Frontal cortex (tissue), 3 donors: ENCODE measurements at regions not wholly inside any gene's neighbourhood (a gene's known extent, or its start where the extent isn't known, plus 50 kb on each side); places are given as distances from the start of the nearest gene placed in this dataset.

Experiments
- DNase-seq, 2 donors: peaks; one replicate each; pipeline ENCODE4 v3.0.0; 2012; ENCODE audit warnings: low spot score in 2 of 2
- FAIRE-seq: peaks from 2 replicates; lab custom pipeline; 2012; peaks lifted over from hg19 to GRCh38; lab: Jason Lieb, UNC
- donor health status: control.
- donor health status: control.
- donor health status: control.

DNA sequence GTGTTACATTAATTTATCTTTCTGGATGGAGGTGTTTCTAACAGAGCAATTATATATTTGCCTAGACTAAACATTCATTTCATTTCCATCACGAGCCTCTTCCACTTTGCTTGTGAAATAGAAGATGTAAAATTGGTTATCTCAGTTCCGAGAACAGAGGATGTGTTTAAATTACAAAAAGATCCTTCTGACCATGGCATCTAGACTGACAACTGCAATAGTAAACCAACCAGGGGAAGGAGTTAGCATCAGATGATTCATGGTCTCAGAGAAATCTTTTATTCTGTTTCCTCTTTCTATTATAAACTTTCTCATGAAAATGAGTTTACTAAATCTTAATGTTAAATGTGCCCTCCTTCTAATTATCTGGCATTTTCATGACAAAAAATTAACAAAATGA lies 149.8 kb upstream of the WDR11 start:
- FAIRE-seq (no peak), DNase-seq (no peak)

DNA sequence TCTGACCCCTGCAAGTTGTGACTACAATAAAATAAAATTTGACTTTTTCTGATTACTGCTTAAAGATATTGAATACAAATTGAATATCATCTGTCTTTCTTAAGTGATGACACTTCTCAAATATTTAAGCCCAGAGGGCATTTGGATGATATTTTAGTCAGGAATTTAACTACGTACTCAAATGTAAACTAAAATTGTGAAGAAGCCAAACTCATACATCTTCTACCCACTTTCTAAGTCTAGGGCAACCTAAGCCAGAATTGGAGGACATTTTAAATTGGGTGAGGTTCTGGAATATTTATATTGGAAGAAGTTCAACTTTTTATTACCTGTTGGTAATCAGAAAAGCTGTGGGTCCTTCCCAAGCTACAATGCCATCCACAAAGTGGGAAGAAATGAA lies 149.1 kb upstream of the WDR11 start:
- DNase-seq (no peak), FAIRE-seq (no peak)

DNA sequence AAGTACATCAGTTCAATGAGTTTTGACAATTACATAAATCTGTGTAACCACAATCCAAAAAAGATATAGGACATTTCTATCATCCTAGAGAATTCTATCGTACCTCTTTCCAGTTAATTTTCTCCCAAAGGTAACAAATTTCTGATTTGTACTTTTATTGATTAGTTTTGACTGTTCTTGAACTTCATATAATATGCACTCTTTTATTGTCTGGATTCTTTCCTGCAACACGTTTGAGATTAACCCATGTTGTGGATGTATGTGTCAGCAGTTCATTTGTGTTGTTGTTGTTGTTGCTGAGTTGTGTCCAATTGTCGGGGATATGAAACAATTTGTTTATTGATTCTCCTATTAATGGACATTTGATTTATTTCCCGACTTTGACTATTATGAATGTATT lies 145.9 kb upstream of the WDR11 start:
- DNase-seq, result no peak
- no peak for FAIRE-seq

DNA sequence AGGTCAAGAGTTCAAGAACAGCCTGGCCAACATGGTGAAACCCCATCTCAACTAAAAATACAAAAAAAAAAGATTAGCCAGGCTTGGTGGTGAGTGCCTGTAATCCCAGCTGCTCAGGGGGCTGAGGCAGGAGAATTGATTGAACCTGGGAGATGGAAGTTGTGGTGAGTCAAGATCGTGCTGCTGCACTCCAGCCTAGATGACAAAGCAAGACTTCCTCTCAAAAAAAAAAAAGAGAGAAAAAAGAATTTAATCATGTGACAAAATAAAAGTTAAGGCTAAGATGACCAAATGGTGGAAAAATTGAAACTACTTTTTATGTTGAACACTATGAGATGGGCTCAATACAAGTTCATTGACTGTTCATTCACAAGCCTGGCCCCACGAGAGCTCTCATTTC lies 141.1 kb upstream of the WDR11 start:
- FAIRE-seq (no peak), DNase-seq (no peak)

DNA sequence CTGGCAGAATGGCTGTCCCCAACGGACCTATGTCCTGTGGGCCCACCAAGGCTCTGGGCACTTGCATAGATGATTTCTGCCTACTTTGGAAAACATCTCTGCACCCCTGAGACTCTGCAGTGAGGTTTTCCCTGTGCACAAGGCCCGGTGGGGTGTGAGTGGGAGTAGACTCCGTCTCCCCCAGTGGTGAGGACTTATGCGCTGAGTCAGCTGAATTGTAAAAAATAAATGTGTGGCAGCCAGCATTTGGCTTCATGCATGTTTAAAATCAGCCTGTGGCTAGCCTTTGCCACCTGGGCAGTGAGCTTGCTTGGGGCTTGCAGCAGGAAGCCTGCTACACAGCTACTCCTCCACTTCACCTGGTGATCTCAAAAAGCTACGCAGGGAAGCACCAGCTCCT lies 139.3 kb upstream of the WDR11 start:
- DNase-seq, result no peak
- no peak for FAIRE-seq

DNA sequence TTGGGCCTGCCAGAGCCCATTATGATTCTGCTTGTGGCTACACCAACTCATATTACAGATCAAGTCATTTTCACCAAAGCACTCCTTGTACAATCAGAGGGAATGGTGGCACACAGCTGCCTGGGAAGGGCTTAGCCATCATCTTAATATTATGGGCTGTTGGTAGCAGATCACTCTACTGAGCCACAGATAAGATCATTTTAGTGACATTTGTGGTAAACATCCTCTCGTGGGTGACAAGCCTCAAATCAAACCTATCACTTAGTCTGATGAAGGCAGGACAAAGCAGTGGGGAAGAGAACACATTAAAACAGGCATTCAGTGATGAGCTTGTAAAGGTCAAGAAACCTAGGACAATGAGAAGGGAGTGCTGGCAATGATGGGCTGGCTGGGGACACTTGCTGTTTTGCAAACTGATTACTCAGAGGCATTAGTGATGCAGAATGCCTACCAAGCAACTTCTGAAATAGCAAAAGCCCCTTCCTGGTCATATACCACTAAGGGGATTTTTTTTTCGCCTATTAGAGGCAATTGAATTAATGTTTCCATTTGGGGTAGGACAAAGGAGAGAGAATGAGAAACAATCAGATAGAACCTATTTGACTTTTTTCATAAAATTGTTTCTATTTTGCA lies 137.5 kb upstream of the WDR11 start:
- DNase-seq, result no peak
- FAIRE-seq, result no peak

DNA sequence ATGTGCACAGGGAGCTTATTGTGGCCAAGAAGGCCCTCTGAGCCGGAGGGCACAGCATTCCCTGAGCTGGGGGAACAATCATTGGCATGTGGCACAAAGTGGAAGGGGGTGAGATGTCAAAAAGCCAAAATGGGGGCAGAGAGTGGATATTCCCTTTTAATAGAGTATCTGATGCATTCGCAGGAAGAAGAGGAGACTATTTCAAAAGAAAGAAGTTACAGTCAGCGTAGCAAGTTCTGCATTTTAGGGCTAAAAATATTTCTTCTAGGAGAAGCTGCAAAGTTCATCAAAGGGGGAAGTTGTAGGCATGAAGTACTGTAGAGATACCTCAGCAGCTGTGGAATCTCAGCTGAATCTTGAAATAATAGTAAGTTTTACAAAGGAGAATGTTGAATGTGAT lies 136.0 kb upstream of the WDR11 start:
- FAIRE-seq, result no peak
- DNase-seq, result no peak

DNA sequence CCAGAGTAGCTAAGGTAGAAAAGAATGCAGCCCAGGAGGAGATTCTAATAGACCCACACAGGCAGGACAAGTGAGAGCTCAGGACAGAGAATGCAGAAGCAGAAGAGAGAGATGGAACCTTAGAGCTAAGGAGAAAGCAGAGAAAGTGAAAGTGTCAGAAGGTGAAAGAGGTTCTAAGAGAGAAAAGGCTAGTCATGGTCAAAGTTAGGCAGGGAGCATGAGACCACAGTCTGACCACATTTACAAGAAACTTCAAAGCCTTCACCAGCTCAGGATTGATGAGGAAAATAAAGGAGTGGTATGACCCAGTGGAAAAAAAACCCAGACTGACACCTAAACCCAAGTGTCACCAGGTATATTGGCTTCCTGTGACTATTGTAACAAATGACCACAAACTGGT lies 131.8 kb upstream of the WDR11 start:
- DNase-seq, result no peak
- no peak for FAIRE-seq

DNA sequence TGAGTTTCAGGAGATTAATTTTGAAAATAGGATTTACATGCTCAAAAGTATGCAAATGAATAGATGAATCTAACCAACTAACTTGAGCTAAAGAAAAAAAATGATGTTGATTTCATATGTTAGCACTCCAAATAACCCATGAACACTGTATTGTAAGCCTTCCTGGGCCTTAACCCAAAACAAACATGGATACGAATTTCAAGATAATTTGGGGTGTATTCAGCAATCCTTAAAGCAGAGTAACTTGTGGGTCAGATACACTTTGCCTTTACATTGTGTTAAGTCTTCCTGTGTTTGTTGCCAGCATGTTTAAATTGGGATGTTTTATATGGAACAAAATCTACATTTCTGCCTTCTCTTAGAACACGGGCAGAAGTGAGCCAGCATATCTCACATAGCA lies 124.2 kb upstream of the WDR11 start:
- FAIRE-seq (no peak), DNase-seq (no peak)

DNA sequence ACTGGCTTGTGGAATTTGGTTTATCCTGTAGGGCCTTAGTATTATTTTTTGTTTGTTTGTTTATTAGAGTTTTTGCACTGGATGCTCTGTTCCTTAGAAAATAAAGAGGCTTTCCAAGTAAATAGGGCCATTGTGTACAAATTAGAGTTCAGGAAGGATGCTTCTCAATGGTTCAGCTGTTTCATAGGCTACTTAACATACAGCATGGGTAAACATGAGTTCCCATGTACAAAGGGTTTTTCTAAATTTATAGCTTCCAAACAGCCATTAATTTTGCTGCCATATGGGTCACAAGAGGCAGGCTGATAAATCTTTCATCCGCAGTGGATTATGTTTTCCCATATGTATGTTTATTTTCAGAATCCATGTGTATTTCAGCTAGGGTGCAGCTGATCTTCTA lies 121.6 kb upstream of the WDR11 start:
- FAIRE-seq (no peak), DNase-seq (no peak)

DNA sequence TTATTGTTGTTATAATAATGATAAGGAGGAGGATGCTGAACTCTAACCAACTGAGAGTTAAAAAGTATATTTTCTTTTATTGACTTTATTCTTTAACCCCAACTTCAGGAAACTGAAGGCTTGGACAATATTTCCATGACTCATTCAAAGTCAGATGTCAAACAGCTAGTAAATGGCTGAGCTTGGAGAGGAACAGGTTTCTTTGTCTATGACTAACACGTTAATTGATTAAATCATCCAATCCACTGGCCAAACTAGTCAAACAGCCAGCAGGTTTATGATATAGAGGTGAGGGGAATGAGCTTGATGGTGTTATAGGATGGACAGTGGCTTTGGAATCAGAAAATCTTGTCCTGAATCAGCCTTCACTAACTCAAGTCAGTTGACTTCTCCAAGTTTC lies 119.1 kb upstream of the WDR11 start:
- FAIRE-seq, result no peak
- no peak for DNase-seq

DNA sequence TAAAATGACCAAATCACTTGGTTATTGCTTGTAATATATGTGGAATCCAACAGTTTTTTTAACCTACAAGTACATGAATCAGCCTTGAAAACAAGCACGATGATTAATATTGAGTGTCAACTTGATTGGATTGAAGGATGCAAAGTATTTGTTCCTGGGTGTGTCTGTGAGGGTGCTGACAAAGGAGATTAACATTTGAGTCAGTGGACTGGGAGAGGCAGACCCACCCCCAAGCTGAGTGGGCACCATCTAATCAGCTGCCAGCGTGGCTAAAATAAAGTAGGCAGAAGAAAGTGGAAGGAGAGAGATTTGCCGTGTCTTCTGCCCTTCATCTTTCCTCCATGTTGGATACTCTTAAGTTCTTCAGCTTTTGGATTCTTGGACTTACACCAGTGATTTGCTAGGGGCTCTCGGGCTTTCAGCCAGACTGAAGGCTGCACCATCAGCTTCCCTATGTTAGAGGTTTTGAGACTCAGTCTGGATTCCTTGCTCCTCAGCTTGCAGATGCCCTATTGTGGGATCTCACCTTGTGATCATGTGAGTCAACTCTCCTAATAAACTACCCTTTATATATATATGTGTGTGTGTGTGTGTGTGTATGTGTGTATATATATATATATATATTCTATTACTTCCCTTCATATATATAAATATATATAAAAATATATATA lies 118.4 kb upstream of the WDR11 start:
- DNase-seq, result no peak
- no peak for FAIRE-seq

DNA sequence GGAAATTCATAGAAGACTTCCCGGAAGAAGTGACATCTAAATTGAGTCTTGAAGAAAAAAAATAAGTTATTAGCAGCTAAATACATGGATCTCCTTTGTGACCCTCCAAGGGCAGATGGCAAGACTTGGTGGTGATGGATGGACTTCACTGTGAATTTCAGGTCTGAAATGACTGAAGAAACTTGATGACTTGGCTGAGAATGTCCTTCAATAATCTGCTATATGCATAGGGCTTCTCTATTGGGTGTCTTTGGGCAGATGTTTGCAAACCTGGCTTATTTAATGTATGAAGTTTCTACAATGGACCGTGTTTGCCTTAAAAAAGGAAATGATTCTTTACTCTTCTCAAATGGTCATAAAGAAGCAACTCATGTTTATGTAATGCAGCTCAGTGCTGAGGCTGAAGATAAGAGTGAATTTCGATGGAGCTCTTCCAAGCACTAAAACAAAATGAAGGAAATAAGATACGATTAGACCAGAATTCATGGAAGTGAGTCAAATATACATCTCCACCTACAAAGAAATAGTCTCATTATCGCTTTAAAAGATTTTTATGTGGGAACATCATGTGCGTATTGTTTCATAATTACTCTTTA lies 116.6 kb upstream of the WDR11 start:
- DNase-seq (no peak), FAIRE-seq (no peak)

DNA sequence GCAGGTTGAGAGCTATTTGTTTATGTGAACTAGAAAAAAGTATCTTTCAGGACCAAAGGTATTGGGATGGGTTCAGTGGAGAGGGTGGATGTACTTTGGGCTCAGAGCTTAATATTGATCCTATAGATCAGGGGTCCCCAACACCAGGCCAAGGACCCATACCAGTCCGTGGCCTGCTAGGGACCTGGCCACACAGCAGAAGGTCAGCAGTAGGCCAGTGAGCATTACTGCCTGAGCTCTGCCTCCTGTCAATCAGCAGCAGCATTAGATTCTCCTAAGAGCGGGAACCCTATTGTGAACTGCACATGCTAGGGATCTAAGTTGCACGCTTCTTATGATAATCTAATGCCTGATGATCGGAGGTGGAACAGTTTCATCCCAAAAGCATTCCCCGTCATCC lies 115.8 kb upstream of the WDR11 start:
- no peak for FAIRE-seq
- DNase-seq, result no peak

DNA sequence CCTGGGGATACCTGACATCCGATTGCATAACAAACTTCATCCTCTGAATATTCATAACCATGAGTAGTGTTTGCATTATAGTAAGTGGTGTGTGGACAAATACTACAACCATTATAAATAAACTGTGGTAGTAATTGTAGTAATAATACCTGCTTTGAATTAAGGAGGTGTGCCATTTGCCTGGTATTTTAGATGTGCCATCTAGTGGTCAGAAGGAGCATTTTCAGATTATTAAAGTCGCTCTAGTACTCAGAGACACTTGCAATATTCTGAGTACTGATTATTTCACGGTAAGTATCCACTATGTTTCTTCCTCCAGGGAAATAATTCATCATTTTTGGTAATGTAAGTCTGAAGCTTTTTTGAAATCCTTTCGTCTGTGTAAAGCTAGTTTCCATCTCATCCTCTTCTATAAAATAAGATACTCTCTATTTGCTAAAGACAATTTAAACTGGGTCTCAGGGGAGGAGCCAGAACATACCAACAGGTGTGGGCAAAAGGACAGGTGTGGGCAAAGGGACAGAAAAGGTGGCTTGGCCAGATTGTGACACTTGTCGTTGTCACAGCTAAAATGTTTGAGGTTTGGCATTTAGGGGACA lies 115.3 kb upstream of the WDR11 start:
- no peak for DNase-seq
- FAIRE-seq, result peak; percentile 70

DNA sequence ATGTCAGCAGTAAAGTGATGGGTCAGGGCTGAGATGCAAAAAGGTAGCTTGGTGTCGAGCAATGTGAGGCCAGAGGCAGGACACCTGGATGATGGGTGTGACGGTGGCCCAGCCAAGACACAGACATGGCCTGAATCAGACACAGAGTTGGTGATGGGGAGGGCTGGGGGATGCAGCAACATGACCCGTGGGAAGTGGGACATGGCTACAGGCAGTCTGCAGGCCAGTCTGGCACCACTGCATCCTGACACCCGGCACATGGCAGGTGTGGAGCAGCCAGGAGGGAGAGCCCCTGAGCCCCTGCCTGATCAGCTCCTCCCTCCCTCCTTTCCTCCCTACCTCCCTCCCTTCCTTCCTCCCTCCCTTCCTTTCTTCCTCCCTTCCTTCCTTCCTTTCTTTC lies 114.8 kb upstream of the WDR11 start:
- FAIRE-seq (no peak), DNase-seq (no peak)

DNA sequence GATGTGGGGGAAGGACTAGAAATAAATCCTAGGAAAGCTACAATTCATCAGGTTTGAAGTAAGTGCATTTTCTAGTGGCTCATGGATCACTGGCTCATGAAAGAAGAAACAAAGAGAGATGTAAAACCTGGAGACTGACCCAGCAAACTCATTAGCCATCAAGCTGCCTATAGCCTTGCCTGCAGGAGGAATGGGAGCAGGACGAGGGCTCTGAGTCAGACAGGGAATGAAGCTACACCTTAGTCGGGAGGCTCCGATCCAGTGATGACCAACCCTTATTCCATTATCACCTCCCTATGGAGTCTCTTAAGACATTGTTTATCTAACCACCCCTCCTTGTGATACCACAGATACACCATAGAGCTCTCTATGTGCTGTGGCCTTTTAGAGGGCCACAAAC lies 112.5 kb upstream of the WDR11 start:
- no peak for FAIRE-seq
- no peak for DNase-seq

DNA sequence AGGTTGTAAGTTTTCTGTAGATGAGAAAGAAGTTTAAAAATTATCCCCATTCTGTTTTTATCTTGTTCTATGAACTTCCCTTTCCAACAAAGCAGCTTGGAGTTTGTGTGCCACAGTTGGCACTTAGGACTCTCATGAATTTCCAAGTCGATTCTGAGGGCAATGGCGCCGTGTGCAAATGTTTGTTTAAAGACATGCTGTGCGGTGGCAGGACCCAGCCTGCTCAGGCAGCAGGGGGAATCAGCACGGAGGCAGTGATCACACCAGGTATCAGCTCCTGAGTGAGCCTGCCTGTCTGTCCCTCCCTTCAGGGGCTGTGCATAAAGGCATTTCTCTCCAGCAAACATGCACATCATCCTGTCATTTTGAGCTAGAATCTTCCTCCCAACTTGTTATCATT lies 109.8 kb upstream of the WDR11 start:
- DNase-seq (no peak), FAIRE-seq (no peak)

DNA sequence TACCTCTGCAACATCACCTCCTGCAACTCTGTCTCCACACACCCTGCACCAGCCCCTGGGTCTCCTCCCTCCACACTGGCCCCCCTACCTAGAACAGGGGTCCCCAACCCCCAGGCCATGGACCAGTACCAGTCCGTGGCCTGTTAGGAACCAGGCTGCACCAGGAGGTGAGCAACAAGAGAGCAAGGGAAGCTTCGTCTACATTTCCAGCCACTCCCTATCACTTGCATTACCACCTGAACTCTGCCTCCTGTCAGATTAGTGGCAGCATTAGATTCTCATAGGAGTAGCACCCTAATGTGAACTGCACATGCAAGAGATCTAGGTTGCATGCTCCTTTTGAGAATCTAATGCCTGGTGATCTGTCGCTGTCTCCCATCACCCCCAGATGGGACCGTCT lies 108.8 kb upstream of the WDR11 start:
- no peak for FAIRE-seq
- no peak for DNase-seq

DNA sequence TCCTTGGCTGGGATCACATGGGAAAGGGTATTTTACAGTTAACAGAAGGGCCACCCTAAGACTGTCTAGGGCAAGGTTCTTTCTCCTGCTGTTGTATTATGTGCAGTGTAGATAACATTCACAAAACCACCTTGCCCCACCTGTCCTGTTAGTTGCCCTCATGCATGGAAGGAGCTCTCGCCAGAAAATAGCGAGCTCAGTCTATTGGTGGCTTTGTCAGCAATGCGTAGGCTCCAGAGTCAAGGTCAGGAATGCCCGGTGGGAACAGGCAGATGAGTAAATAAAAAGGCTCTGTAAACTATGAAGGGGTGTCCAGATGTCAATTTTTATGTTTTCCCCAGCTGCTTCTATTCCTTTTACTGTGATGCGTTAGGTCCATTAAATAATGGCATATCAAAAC lies 107.1 kb upstream of the WDR11 start:
- FAIRE-seq, result no peak

DNA sequence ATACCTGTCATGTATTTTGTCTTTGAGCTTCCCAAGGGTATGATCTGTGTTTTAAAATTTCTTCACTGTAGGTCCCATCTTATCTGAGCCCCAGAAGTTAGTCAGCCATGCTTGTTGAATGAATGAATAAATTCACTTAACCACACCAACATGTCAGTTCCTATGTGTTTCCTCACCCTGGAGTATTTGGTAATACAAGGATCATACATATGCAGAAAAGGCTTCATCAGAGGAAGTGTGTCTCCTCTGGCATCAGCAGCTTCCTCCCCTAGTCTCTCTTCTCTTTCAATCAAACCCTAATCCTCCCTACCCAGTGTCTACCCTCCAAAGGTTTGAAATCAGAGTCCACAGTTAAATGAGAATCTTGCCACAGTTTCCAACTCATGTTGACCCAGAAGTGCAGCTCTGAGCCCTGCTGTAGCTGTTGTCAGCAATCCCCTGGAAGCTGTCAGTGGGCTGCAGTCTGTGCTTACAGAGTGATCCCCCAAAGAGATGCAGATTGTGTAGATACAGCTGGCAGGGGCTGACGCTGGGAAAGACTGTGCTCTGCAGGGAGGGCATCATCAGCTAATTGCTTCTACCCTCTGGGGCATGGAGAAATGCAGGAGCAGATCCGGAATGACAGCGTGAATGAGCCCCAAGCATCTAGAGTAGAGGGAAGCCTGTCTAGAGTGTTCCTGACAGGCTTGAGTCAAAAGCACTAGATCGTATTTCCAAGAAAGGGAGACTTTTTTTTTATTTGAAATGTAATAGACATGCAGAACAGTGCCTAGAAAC lies 105.0 kb upstream of the WDR11 start:
- FAIRE-seq (no peak), DNase-seq (no peak)

More for the DNA sequence above, 107.1 kb upstream of the WDR11 start:
- DNase-seq, result no peak
